GM23248 (cell line): ENCODE measurements at regions not wholly inside any gene's neighbourhood (a gene's known extent, or its start where the extent isn't known, plus 50 kb on each side); places are given as distances from the start of the nearest gene placed in this dataset.

Experiments used
- DNase-seq: peaks from one replicate; pipeline ENCODE4 v3.0.0-alpha.2; 2015
- H2AFZ ChIP-seq: fragments of 200-600 bp; sonication (generic); 2 replicates; pipeline ENCODE4 v1.6.1; 2016; ENCODE audit warnings: antibody characterized with exemption
- H3F3A ChIP-seq: fragments of 200-600 bp; sonication (generic); 2 replicates; pipeline ENCODE4 v1.6.1; 2016; ENCODE audit warnings: mild to moderate bottlenecking, antibody characterized with exemption, mixed run types; ENCODE audit not compliant: insufficient read depth
- H3K27ac ChIP-seq: fragments of 200-600 bp; sonication (generic); 2 replicates; pipeline ENCODE4 v1.5.1; 2016; ENCODE audit warnings: mild to moderate bottlenecking
- H3K27me3 ChIP-seq: fragments of 200-600 bp; sonication (generic); replicated peaks from 2 replicates; pipeline ENCODE4 v1.6.1; 2016; ENCODE audit warnings: mild to moderate bottlenecking; ENCODE audit not compliant: insufficient read depth
- H3K36me3 ChIP-seq: fragments of 200-600 bp; sonication (generic); 2 replicates; pipeline ENCODE4 v1.6.1; 2016; ENCODE audit warnings: low read depth, mild to moderate bottlenecking
- H3K4me1 ChIP-seq: fragments of 200-600 bp; sonication (generic); 2 replicates; pipeline ENCODE4 v1.6.1; 2016; ENCODE audit warnings: mild to moderate bottlenecking; ENCODE audit not compliant: insufficient read depth
- H3K4me2 ChIP-seq: fragments of 200-600 bp; sonication (generic); one replicate; pipeline ENCODE4 v1.6.1; 2016; ENCODE audit warnings: mild to moderate bottlenecking; ENCODE audit not compliant: unreplicated experiment
- H3K4me3 ChIP-seq: fragments of 200-600 bp; sonication (generic); 2 replicates; pipeline ENCODE4 v1.5.1; 2016; ENCODE audit warnings: mild to moderate bottlenecking
- H3K79me2 ChIP-seq: fragments of 200-600 bp; sonication (generic); 2 replicates; pipeline ENCODE4 v1.6.1; 2016; ENCODE audit warnings: mild to moderate bottlenecking; ENCODE audit not compliant: insufficient read depth
- H3K9ac ChIP-seq: fragments of 200-600 bp; sonication (generic); 2 replicates; pipeline ENCODE4 v1.6.1; 2016; ENCODE audit warnings: mild to moderate bottlenecking
- H3K9me2 ChIP-seq: fragments of 200-600 bp; sonication (generic); 2 replicates; pipeline ENCODE4 v1.6.1; 2016; ENCODE audit warnings: mixed run types, mild to moderate bottlenecking, moderate library complexity; ENCODE audit not compliant: insufficient read depth
- H3K9me3 ChIP-seq: fragments of 200-600 bp; sonication (generic); one replicate; pipeline ENCODE4 v1.6.1; 2017; ENCODE audit warnings: low read depth
- H4K20me1 ChIP-seq: fragments of 200-600 bp; sonication (generic); 2 replicates; pipeline ENCODE4 v1.6.0; 2016; ENCODE audit not compliant: insufficient read depth
- EZH2 ChIP-seq: fragments of 200-600 bp; sonication (generic); IDR thresholded peaks from 2 replicates; pipeline ENCODE4 v1.6.1; 2018; ENCODE audit warnings: antibody characterized with exemption, mild to moderate bottlenecking; ENCODE audit not compliant: insufficient read depth, poor library complexity, severe bottlenecking
- EZH2phosphoT487 ChIP-seq: fragments of 200-600 bp; sonication (generic); IDR thresholded peaks from 2 replicates; pipeline ENCODE4 v1.6.1; 2018; ENCODE audit warnings: antibody characterized with exemption, moderate library complexity, mild to moderate bottlenecking, low read depth; ENCODE audit not compliant: insufficient read depth
- WGBS, 2 experiments: methylation state at CpG; one replicate each; pipeline ENCODE4 v1.1.6; 2015 to 2017; ENCODE audit warnings: low lambda C conversion rate in 2 of 2, low coverage in 1 of 2; ENCODE audit errors: missing lambda C conversion rate in 2 of 2; 5-methylcytosine and 5-hydroxymethylcytosine counted together
- in situ Hi-C: fragments of 300-500 bp; cut with MboI; formaldehyde crosslinking; loops from 2 replicates; pipeline ENCODE4 v1.15.0; 2020

GRCh38 chr13:21228738-21229137 is 52.3 kb downstream of the MRPL57 start:
- Histone ChIP-seq H3K27ac (no peak overlapping the region), H3K4me2 (no peak overlapping the region), H3K27me3 (no peaks in the 10 kb centered on the region), H3K79me2 (no peaks in the 10 kb centered on the region), H3K4me3 (no peak overlapping the region), H3K36me3 (no peaks in the 10 kb centered on the region), H3K9me2 (no peaks in the 10 kb centered on the region), H3K9me3 (no peaks in the 10 kb centered on the region), H2AFZ (no peak overlapping the region), H4K20me1 (no peaks in the 10 kb centered on the region), H3F3A (no peaks in the 10 kb centered on the region), H3K9ac (no peak overlapping the region), H3K4me1 (no peaks in the 10 kb centered on the region)
- in situ Hi-C loops: no loop called here
- TF ChIP-seq EZH2phosphoT487 (no peak), EZH2 (no peak)
- no peak for DNase-seq
- WGBS, 2 experiments: 56 to 63% methylated on average over 3 of the region's 3 CpGs

GRCh38 chr13:21229241-21230024 is 53.0 kb downstream of the MRPL57 start:
- H4K20me1 ChIP-seq: no peaks in the 10 kb centered on the region
- H3K4me1 ChIP-seq: no peaks in the 10 kb centered on the region
- no peak overlapping the region for H3K9ac ChIP-seq
- no peak overlapping the region for H3K27ac ChIP-seq
- 76% methylated on average over 7 of the region's 7 CpGs for WGBS, 2 experiments
- no peaks in the 10 kb centered on the region for H3K36me3 ChIP-seq
- in situ Hi-C loops: no loop called here
- H3K9me2 ChIP-seq: no peaks in the 10 kb centered on the region
- H3K9me3 ChIP-seq: no peaks in the 10 kb centered on the region
- H3F3A ChIP-seq: no peaks in the 10 kb centered on the region
- no peak overlapping the region for H3K4me3 ChIP-seq
- no peaks in the 10 kb centered on the region for H3K27me3 ChIP-seq
- H3K79me2 ChIP-seq: no peaks in the 10 kb centered on the region
- no peak overlapping the region for H3K4me2 ChIP-seq
- no peak for TF ChIP-seq EZH2phosphoT487
- no peak for TF ChIP-seq EZH2
- H2AFZ ChIP-seq: no peak overlapping the region
- no peak for DNase-seq

- Histone ChIP-seq H3F3A (no peaks in the 10 kb centered on the region), H3K36me3 (no peaks in the 10 kb centered on the region), H3K27me3 (no peaks in the 10 kb centered on the region; the same call in 1 of the 2 replicates), H3K79me2 (no peaks in the 10 kb centered on the region), H3K9me3 (no peaks in the 10 kb centered on the region), H3K9ac (no peak overlapping the region), H3K4me2 (no peak overlapping the region), H4K20me1 (no peaks in the 10 kb centered on the region), H3K9me2 (no peaks in the 10 kb centered on the region), H2AFZ (no peak overlapping the region), H3K27ac (no peak overlapping the region), H3K4me3 (no peak overlapping the region), H3K4me1 (no peaks in the 10 kb centered on the region)
- 70 to 76% methylated on average over 3 of the region's 3 CpGs for WGBS, 2 experiments
- in situ Hi-C loops: no loop called here
- TF ChIP-seq EZH2phosphoT487 (no peak), EZH2 (no peak)
- DNase-seq: no peak
These were observed 54.1 kb downstream of the MRPL57 start for GRCh38 chr13:21230516-21230915.

GRCh38 chr13:21231426-21231940 is 55.0 kb downstream of the MRPL57 start:
- Histone ChIP-seq H3K36me3 (no peaks in the 10 kb centered on the region), H2AFZ (no peak overlapping the region), H3F3A (no peaks in the 10 kb centered on the region), H3K4me3 (no peak overlapping the region), H3K9ac (no peak overlapping the region), H3K79me2 (no peaks in the 10 kb centered on the region), H3K27me3 (no peaks in the 10 kb centered on the region; the same call in 1 of the 2 replicates), H4K20me1 (no peaks in the 10 kb centered on the region), H3K27ac (no peak overlapping the region), H3K4me2 (no peak overlapping the region), H3K9me3 (no peaks in the 10 kb centered on the region), H3K4me1 (no peaks in the 10 kb centered on the region), H3K9me2 (no peaks in the 10 kb centered on the region)
- TF ChIP-seq EZH2phosphoT487: no peak
- DNase-seq: no peak
- WGBS, 2 experiments: 86 to 89% methylated on average over 5 of the region's 5 CpGs
- in situ Hi-C loops: no loop called here
